Pancreas (tissue), 10 donors: ENCODE measurements at regions not wholly inside any gene's neighbourhood (a gene's known extent, or its start where the extent isn't known, plus 50 kb on each side); places are given as distances from the start of the nearest gene placed in this dataset.

ENCODE experiments used
- ATAC-seq, 4 donors: fragments of 200-7000 bp; cut with Tn5 transposase; one replicate each; pipeline versions ENCODE4 v1.8.0 to v1.9.1; 2020; ENCODE audit warnings: mild to moderate bottlenecking in 4 of 4, moderate library complexity in 4 of 4
- DNase-seq, 6 donors: peaks; one replicate each; pipeline ENCODE4 v3.0.0-alpha.2; 2020
- FAIRE-seq: peaks from 2 replicates; lab custom pipeline; 2012; peaks lifted over from hg19 to GRCh38; lab: Jason Lieb, UNC
- H3K27ac ChIP-seq, 4 donors: fragments of 200-600 bp; sonication (generic); 1 replicate in 3 of 4; 2 replicates in 1 of 4; pipeline versions ENCODE4 v1.5.0 to v1.8.0; 2020
- H3K27me3 ChIP-seq, 4 donors: fragments of 200-600 bp; one replicate each; pipeline ENCODE4 v1.8.0; 2021
- H3K36me3 ChIP-seq, 3 donors: fragments of 200-600 bp; sonication (generic) in 1 of 3; one replicate each; pipeline versions ENCODE4 v1.5.0 to v1.8.0; 2020 to 2021
- H3K4me1 ChIP-seq, 3 donors: fragments of 200-600 bp; one replicate each; pipeline ENCODE4 v1.8.0; 2021
- H3K4me3 ChIP-seq, 4 donors: fragments of 200-600 bp; sonication (generic) in 2 of 4; one replicate each; pipeline versions ENCODE4 v1.5.0 to v1.8.0; 2020 to 2021
- H3K9me3 ChIP-seq, 4 donors: fragments of 200-600 bp; one replicate each; pipeline ENCODE4 v1.8.0; 2021
- WGBS, 2 donors: extraction: QIAGEN DNeasy Blood & Tissue Kit; methylation state at CpG; one replicate each; pipeline ENCODE4 v1.1.7; 2013; 5-methylcytosine and 5-hydroxymethylcytosine counted together
- intact Hi-C, 3 donors: fragments of 100-400 bp; cut with DNase I; formaldehyde crosslinking; loops; one replicate each; pipeline versions ENCODE4 v1.11.1 to v1.14.2; 2022
- TF ChIP-seq, protein P1 (sequence below), 4 donors: fragments of 200-600 bp; sonication (generic) in 3 of 4; IDR thresholded peaks; one replicate each; pipeline versions ENCODE4 v1.5.0 to v1.8.0; 2021; ENCODE audit warnings: antibody characterized with exemption in 4 of 4
- donor health status: healthy with polysubstance abuse.
- donor health status: DM: no; HTN: no; CAD: no; lungs with moderate emphysema.
- donor health status: DM: no; HTN: no; CAD: no.
- donor health status: control.
- donor health status: control.
- donor health status: Bipolar disorder and iron deficiency.
- donor health status: DM: yes; HTN: yes; CAD: no.
- donor health status: DM: no; HTN: no; CAD: no.
- donor health status: DM: no; HTN: no; CAD: no.
- donor health status: DM: yes; HTN: yes; CAD: no.

DNA sequence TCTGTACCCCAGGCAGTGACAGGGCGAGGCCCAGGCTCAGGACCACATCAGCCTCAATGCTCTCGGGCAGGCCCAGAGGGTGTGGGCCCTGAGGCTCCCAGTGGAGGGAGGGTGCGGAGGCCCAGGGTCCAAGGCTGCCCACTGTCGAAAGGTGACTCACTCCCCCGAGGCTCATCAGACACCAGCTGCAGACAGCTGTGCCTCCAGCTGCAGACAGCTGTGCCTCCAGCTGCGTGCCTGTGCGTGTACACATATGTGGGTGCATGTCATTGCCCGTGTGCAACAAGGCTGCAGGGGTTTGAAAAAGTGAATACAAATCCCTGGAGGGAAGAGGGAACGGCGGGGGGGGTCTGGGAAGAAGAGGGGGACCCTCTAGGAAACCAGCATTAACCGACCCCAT lies 134.3 kb downstream of the BRD1 start:
- peak in 1 of 6 donors; percentile 42 for DNase-seq
- intact Hi-C loops = no loop called here
- TF ChIP-seq, protein P1, sequence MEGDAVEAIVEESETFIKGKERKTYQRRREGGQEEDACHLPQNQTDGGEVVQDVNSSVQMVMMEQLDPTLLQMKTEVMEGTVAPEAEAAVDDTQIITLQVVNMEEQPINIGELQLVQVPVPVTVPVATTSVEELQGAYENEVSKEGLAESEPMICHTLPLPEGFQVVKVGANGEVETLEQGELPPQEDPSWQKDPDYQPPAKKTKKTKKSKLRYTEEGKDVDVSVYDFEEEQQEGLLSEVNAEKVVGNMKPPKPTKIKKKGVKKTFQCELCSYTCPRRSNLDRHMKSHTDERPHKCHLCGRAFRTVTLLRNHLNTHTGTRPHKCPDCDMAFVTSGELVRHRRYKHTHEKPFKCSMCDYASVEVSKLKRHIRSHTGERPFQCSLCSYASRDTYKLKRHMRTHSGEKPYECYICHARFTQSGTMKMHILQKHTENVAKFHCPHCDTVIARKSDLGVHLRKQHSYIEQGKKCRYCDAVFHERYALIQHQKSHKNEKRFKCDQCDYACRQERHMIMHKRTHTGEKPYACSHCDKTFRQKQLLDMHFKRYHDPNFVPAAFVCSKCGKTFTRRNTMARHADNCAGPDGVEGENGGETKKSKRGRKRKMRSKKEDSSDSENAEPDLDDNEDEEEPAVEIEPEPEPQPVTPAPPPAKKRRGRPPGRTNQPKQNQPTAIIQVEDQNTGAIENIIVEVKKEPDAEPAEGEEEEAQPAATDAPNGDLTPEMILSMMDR (IDR thresholded peaks at IDR 0.05) = no peak
- 65 to 70% methylated on average over 11 of the region's 11 CpGs for WGBS, 2 donors
- H3K27me3 ChIP-seq = no peaks in the 10 kb centered on the region
- H3K4me3 ChIP-seq = no peak overlapping the region
- no peak for FAIRE-seq
- H3K9me3 ChIP-seq = no peaks in the 10 kb centered on the region
- no peaks in the 10 kb centered on the region for H3K4me1 ChIP-seq
- ATAC-seq = no peak
- H3K27ac ChIP-seq = no peak overlapping the region
- no peaks in the 10 kb centered on the region for H3K36me3 ChIP-seq

DNA sequence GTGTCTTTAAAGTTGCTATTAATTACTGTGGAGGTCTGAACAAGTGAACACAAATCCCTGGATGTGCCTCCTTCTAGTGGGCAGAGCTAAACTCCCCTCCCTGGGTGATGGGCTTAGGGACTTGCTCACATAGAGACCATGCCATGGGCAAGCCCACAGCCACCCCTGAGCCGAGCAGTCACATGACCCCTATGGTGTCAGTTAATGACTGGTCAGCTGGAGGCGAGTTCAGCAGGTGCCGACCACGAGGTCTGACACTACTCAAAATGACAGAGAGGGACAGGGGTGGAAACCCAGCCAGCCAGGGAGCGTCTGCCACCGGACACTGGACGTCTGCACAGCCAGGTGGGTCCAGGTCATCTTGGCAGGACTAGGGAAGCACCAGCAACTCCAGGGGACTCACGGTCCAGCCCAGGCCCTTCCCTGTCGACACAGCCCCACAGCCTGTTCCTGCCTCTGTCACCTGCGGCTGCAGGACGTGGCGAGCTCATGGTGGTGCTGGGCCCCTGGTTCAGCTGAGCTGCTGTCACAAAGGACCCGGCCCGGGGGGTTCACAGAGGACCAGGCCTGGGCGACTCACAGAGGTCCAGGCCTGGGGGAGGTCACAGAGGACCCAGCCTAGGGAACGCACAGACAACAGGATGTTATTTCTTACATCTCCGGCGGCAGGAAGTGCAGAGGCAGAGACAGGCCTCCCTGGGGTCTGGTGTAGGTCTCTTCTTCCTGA lies 135.0 kb downstream of the BRD1 start:
- TF ChIP-seq, protein P1 (IDR thresholded peaks at IDR 0.05) = no peak
- WGBS, 2 donors = 63 to 64% methylated on average over 14 to 18 of the region's 18 CpGs
- FAIRE-seq = no peak
- Histone ChIP-seq H3K27me3 (no peaks in the 10 kb centered on the region), H3K4me1 (no peaks in the 10 kb centered on the region), H3K27ac (no peak overlapping the region), H3K4me3 (no peak overlapping the region), H3K36me3 (no peaks in the 10 kb centered on the region), H3K9me3 (no peaks in the 10 kb centered on the region)
- no peak for ATAC-seq
- intact Hi-C loops = no loop called here
- DNase-seq = peak in 1 of 6 donors; percentile 41

DNA sequence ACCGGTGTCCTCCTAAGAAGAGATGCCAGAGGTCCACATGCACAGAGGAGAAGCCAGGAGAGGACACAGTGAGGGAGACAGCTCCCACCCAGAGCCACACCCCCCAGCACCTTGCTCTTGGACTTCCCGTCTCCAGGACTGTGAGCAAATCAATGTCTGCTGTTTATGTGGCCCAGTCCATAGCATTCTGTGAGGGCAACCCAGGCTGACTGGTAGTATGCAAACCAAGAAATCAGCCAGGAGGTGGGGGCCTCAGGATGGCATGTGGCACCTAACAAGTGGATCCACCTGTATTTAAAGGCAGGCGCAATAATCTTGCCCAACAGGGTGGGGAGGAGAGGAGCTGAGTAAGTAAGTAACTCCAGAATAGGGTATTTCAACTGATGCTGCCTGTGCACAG lies 136.4 kb downstream of the BRD1 start:
- DNase-seq (no peak), FAIRE-seq (no peak)
- intact Hi-C loops = no loop called here

DNA sequence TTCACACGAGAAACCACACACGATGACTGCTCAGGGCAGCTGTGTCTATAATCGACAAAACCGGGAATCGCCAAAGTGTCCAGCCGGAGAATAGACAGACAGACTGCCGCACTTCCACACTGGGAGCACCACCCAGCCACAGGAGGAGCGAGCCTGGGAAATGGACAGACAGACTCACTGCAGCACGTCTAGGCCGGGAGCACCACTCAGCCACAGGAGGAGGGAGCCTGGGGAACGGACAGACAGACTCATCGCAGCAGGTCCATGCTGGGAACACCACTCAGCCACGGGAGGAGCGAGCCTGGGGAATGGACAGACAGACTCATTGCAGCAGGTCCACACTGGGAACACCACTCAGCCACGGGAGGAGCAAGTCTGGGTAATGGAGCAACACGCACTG lies 137.2 kb downstream of the BRD1 start:
- Histone ChIP-seq H3K27me3 (peaks cover 0 to 8% (median 2%) of the 10 kb centered on the region in 4 donors), H3K9me3 (no peaks in the 10 kb centered on the region), H3K4me1 (no peaks in the 10 kb centered on the region), H3K27ac (no peak overlapping the region), H3K4me3 (no peak overlapping the region), H3K36me3 (no peaks in the 10 kb centered on the region)
- ATAC-seq (no peak), FAIRE-seq (no peak), DNase-seq (no peak)
- intact Hi-C loops = no loop called here
- WGBS, 2 donors = 69 to 80% methylated on average over 16 of the region's 16 CpGs
- TF ChIP-seq, protein P1 (IDR thresholded peaks at IDR 0.05) = no peak

More for the DNA sequence above, 136.4 kb downstream of the BRD1 start:
- TF ChIP-seq, protein P1 (IDR thresholded peaks at IDR 0.05) = no peak
- H3K27me3 ChIP-seq = peaks cover 0 to 8% (median 2%) of the 10 kb centered on the region in 4 donors
- no peaks in the 10 kb centered on the region for H3K36me3 ChIP-seq
- 69 to 73% methylated on average over 3 of the region's 3 CpGs for WGBS, 2 donors
- H3K27ac ChIP-seq = no peak overlapping the region
- H3K4me3 ChIP-seq = no peak overlapping the region
- H3K9me3 ChIP-seq = no peaks in the 10 kb centered on the region
- H3K4me1 ChIP-seq = no peaks in the 10 kb centered on the region
- no peak for ATAC-seq

DNA sequence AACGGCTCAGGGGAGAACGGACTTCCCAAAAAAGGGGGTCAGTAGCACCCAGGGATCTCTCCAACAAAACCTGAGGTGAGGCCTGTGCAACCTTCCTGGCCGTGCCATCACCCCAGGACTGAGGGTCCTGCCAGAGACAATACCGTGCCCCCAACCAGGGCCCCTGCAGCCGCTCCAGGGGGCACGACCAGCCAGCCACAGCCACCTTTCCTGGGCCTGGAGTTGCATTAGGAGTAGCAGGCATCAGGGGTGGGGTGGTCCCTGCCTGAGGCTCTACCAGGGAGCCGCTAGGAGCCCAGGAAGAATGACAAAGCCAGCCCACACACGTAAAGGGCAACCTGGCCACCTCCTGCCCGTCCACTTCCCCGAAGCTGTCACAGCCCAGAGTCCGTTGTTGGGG lies 137.8 kb downstream of the BRD1 start:
- DNase-seq = no peak
- ATAC-seq = no peak
- Histone ChIP-seq H3K4me3 (no peak overlapping the region), H3K27me3 (peaks cover 0 to 8% (median 2%) of the 10 kb centered on the region in 4 donors), H3K4me1 (no peaks in the 10 kb centered on the region), H3K27ac (no peak overlapping the region), H3K36me3 (no peaks in the 10 kb centered on the region), H3K9me3 (no peaks in the 10 kb centered on the region)
- WGBS, 2 donors = 34 to 44% methylated on average over 11 of the region's 11 CpGs
- intact Hi-C loops = no loop called here
- no peak for FAIRE-seq
- TF ChIP-seq, protein P1 (IDR thresholded peaks at IDR 0.05) = no peak
